Spleen (tissue), 7 donors: ENCODE measurements at regions not wholly inside any gene's neighbourhood (a gene's known extent, or its start where the extent isn't known, plus 50 kb on each side); places are given as distances from the start of the nearest gene placed in this dataset.

Experiments
- POLR2AphosphoS5 ChIP-seq, 3 donors: sonication (generic); formaldehyde crosslinking; IDR thresholded peaks; one replicate each; pipeline ENCODE4 v1.5.1; 2017; ENCODE audit warnings: antibody characterized with exemption in 3 of 3
- TF ChIP-seq, protein P1 (sequence below), 11 experiments: fragments of 200-600 bp in 7 of 11; fragments of 450-650 bp in 4 of 11; sonication (generic) in 4 of 11; IDR thresholded peaks in 8 of 11; conservative IDR thresholded peaks in 3 of 11; 1 replicate in 7 of 11; 2 replicates in 4 of 11; pipeline versions ENCODE4 v1.4.0 to v1.8.0; 2016 to 2021; ENCODE audit warnings: antibody characterized with exemption in 11 of 11, inconsistent platforms in 4 of 11, mild to moderate bottlenecking in 1 of 11
- donor health status: DM: no; HTN: no; CAD: no; lungs with moderate emphysema.
- donor health status: DM: no; HTN: no; CAD: no.
- donor health status: DM: no; HTN: no; CAD: no.

DNA sequence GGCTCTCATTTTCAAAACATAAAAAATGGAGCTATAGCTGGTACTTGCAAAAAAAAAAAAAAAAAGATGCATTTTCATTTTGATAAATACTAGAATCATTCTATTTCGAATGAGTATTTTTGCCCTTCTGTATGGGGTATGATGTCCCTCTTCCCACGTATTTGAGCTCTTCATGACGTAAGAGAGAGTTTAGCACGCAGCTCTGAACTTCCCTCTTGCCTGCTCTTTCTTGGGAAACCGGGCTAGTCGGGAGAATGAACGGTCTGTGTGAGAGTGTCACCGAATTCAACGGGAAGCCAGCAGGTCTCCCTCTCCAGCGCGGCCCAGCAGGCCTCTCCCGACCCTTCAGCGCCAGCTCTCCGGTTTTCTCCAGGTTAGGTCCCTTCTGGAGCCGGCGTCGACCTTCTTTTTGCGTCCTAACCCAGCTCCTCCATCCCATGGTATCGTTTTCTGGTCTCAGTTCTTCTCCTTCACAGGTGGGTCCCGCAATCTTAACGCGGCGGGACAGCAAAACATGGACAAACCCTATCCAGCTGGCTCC, 159.2 kb upstream of the PITRM1 start:
- TF ChIP-seq, protein P1, sequence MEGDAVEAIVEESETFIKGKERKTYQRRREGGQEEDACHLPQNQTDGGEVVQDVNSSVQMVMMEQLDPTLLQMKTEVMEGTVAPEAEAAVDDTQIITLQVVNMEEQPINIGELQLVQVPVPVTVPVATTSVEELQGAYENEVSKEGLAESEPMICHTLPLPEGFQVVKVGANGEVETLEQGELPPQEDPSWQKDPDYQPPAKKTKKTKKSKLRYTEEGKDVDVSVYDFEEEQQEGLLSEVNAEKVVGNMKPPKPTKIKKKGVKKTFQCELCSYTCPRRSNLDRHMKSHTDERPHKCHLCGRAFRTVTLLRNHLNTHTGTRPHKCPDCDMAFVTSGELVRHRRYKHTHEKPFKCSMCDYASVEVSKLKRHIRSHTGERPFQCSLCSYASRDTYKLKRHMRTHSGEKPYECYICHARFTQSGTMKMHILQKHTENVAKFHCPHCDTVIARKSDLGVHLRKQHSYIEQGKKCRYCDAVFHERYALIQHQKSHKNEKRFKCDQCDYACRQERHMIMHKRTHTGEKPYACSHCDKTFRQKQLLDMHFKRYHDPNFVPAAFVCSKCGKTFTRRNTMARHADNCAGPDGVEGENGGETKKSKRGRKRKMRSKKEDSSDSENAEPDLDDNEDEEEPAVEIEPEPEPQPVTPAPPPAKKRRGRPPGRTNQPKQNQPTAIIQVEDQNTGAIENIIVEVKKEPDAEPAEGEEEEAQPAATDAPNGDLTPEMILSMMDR (IDR thresholded peaks at IDR 0.05 in 8 of 11, conservative IDR thresholded peaks at IDR 0.05 in 3 of 11), result no peak
- no peak for TF ChIP-seq POLR2AphosphoS5 (IDR thresholded peaks at IDR 0.05)
